NCI-H1694 treated with DMSO at 0.1 percent for 48 hours (cell line): ENCODE measurements at regions not wholly inside any gene's neighbourhood (a gene's known extent, or its start where the extent isn't known, plus 50 kb on each side); places are given as distances from the start of the nearest gene placed in this dataset.
"Not testable (repeated sequence)": the region's sequence is repeated elsewhere in the genome, so short reads cannot be mapped to it uniquely, and the experiment has no call there.

Source experiments
- DNase-seq: peaks from one replicate; lab custom pipeline; 2025; lab: John Stamatoyannopoulos, UW

- DNase-seq = no peak
Measured at GRCh38 chr12:126907900-126908764, 1358.8 kb upstream of the TMEM132C start.

GRCh38 chr12:126908765-126909142, 1358.2 kb upstream of the TMEM132C start:
- no peak for DNase-seq

- no peak for DNase-seq
Measured at GRCh38 chr12:126910570-126910969, 1356.4 kb upstream of the TMEM132C start.

GRCh38 chr12:126912111-126912510, 1354.9 kb upstream of the TMEM132C start:
- no peak for DNase-seq

- DNase-seq = no peak
Measured at GRCh38 chr12:126914170-126914793, 1352.7 kb upstream of the TMEM132C start.

- no peak for DNase-seq
Measured at GRCh38 chr12:126915309-126915708, 1351.7 kb upstream of the TMEM132C start.

- no peak for DNase-seq
Measured at GRCh38 chr12:126926023-126926594, 1340.9 kb upstream of the TMEM132C start.

GRCh38 chr12:126930234-126930633, 1336.7 kb upstream of the TMEM132C start:
- DNase-seq = no peak

GRCh38 chr12:126932156-126932555, 1334.8 kb upstream of the TMEM132C start:
- no peak for DNase-seq

- DNase-seq = no peak
Measured at GRCh38 chr12:126935435-126935834, 1331.5 kb upstream of the TMEM132C start.

- no peak for DNase-seq
Measured at GRCh38 chr12:126936181-126936851, 1330.7 kb upstream of the TMEM132C start.

GRCh38 chr12:126937431-126937830, 1329.5 kb upstream of the TMEM132C start:
- DNase-seq = no peak

- no peak for DNase-seq
Measured at GRCh38 chr12:126944684-126945083, 1322.3 kb upstream of the TMEM132C start.

- DNase-seq = not testable (repeated sequence)
Measured at GRCh38 chr12:126946958-126947357, 1320.0 kb upstream of the TMEM132C start.

- no peak for DNase-seq
Measured at GRCh38 chr12:126949558-126949957, 1317.4 kb upstream of the TMEM132C start.

GRCh38 chr12:126950266-126950665, 1316.7 kb upstream of the TMEM132C start:
- no peak for DNase-seq

- DNase-seq = no peak
Measured at GRCh38 chr12:126952096-126953007, 1314.6 kb upstream of the TMEM132C start.

GRCh38 chr12:126953365-126953889, 1313.5 kb upstream of the TMEM132C start:
- DNase-seq = no peak

- DNase-seq = no peak
Measured at GRCh38 chr12:126960221-126960620, 1306.7 kb upstream of the TMEM132C start.

- no peak for DNase-seq
Measured at GRCh38 chr12:126960709-126961108, 1306.3 kb upstream of the TMEM132C start.

GRCh38 chr12:126963825-126964224, 1303.1 kb upstream of the TMEM132C start:
- no peak for DNase-seq
